A204.1 (cell line): ENCODE measurements at regions not wholly inside any gene's neighbourhood (a gene's known extent, or its start where the extent isn't known, plus 50 kb on each side); places are given as distances from the start of the nearest gene placed in this dataset.
A peak's percentile ranks its signal among the peaks of the same experiment; 100 is the strongest.

ENCODE experiments used
- FAIRE-seq: peaks from 2 replicates; lab custom pipeline; 2012; peaks lifted over from hg19 to GRCh38; lab: Jason Lieb, UNC

DNA sequence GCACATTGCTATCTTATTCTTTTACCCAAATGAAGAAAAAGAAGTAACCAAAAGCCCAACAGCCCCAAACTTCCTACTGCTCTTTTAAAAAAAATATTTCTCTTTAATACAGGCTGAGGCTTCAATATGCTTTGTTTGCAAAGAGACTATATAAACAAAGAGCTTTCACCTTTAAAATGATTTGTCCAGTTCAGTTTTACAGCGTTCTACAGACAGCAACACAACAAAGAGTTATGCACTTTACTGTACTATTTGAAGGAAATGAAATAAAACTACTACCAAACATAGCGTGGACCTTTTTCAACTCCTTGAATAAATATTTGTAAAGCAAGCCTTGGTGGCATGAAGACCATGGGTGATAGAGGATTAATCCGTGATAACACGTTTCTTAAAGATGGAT, 151.2 kb downstream of the FGF9 start:
- no peak for FAIRE-seq

GRCh38 chr13:21823416-21823815, 152.5 kb downstream of the FGF9 start:
- no peak for FAIRE-seq

GRCh38 chr13:21823949-21824348, 153.1 kb downstream of the FGF9 start:
- no peak for FAIRE-seq

DNA sequence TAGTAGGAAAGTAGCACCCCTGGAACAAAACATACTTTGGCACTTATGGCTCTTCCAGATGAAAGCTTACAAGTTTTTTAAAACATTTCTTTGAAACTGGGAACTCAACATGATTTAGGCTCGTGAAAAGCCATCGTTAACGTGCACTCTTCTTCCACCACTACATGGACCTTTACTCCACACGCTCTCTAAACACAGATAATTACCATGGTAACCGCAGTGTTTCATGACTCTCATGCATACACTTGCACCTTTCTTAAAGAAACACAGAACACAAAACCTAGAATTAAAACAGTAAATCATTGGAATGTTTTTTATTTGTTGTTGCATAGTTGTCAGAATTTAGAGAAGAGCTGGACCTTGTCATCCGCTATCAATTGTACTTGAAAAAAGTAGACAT, 154.3 kb downstream of the FGF9 start:
- FAIRE-seq: no peak

GRCh38 chr13:21825801-21826200, 154.9 kb downstream of the FGF9 start:
- no peak for FAIRE-seq

GRCh38 chr13:21826214-21827015, 155.5 kb downstream of the FGF9 start:
- FAIRE-seq: no peak

GRCh38 chr13:21831654-21832324, 160.9 kb downstream of the FGF9 start:
- FAIRE-seq: no peak

DNA sequence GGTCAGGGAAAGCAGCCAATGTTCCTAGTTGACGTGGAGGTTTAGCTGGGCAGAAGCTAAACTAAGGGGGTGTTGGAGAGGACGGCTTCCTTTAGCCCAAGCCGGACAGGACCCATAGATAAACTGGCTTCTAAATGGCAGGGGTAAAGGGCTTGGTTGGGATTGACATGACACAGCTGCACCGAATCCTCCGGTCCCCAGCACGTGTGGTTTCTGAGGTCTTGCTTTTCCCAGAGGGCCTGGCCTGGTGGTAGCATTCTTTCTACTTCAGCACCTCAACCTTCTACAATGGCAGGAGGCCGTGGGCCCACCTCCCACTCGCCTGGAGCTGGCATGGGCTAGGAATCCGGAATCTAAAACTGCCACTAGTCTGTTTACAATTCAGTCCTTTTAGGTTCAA, 163.0 kb downstream of the FGF9 start:
- FAIRE-seq: no peak

GRCh38 chr13:21834521-21834920, 163.6 kb downstream of the FGF9 start:
- FAIRE-seq: no peak

- FAIRE-seq: no peak
Observed at GRCh38 chr13:21837288-21837687, 166.4 kb downstream of the FGF9 start.

DNA sequence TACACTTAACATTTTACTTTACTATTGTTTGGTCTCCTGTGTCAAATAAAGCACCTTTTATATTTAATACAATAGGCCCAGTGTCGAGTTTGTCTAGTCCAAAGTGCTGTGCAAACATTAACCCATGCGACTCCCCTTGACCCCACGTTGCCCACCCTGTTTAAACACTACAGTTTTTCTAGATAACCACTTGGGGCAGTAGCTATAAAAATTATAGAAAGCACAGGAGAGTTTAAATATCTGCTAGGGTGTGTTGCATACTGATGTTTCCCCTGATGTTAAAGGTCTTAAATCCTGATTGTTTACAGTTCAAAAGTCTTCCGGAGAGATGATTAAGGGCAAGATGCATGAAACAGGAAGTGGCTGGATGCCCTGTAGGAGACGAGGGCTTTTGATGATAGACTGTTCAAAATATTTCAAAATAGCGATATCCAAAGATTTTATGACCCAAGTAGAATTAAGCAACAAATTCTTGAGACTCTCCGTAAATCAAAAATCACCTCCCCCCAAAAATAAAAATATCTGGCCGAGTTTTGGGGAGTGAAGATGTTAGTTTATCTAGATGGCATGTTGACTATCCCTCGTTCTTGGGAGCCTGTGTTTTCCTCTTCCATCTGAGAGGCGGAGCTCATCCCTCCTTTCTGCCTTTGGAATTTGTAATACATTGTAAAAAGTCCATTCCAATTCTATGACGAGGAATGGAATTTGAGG, 167.1 kb downstream of the FGF9 start:
- FAIRE-seq: no peak

- no peak for FAIRE-seq
Observed at GRCh38 chr13:21846605-21847004, 175.7 kb downstream of the FGF9 start.

- no peak for FAIRE-seq
Observed at GRCh38 chr13:21849323-21849722, 178.4 kb downstream of the FGF9 start.

- no peak for FAIRE-seq
Observed at GRCh38 chr13:21850013-21851006, 179.4 kb downstream of the FGF9 start.

- no peak for FAIRE-seq
Observed at GRCh38 chr13:21852043-21852442, 181.2 kb downstream of the FGF9 start.

DNA sequence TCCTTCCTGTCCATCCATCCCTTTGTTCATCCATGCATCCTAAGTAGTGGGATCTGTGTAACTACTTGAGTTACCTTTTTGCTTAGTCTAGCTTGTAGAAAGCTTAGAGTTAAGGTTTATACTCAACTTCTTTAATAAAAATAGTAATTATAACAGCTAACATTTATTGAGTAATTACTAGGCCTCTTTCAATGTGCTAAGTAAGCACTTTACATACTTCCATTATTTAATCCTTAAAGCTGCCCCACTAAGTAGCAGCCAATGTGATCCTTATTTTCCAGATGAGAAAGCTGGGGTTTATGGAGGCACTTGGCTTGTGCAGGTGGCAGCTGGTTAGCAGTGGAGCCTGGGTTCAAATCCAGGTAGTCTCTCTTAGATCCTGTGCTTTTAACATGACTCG, 182.9 kb downstream of the FGF9 start:
- no peak for FAIRE-seq

GRCh38 chr13:21868823-21869222, 197.9 kb downstream of the FGF9 start:
- peak; percentile 89 for FAIRE-seq

GRCh38 chr13:21871382-21871781, 200.5 kb downstream of the FGF9 start:
- no peak for FAIRE-seq

DNA sequence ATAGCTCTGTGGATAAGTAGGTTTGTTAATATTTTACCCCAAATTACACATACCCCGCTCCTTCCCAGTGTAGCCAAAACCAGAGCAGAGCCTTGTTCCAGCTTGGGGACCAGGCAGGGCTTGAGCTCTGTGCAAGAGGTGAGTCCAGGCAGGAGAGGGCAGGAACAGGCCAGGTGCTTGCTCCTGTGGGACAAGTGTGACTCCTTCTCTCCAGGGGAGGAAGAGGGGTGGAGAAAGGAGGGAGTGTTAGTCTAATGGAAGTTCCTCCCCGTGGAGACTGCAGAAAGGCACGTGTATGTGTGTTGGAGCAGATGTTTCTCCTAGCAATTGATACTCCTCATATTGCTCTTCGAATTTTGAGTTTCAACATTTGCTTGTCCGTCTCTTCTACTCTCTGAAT, 201.0 kb downstream of the FGF9 start:
- no peak for FAIRE-seq

- FAIRE-seq: no peak
Observed at GRCh38 chr13:21872795-21873194, 201.9 kb downstream of the FGF9 start.

GRCh38 chr13:21875116-21875515, 204.2 kb downstream of the FGF9 start:
- no peak for FAIRE-seq
